GM18498 (cell line): ENCODE measurements at regions not wholly inside any gene's neighbourhood (a gene's known extent, or its start where the extent isn't known, plus 50 kb on each side); places are given as distances from the start of the nearest gene placed in this dataset.
"Not testable (repeated sequence)": the region's sequence is repeated elsewhere in the genome, so short reads cannot be mapped to it uniquely, and the experiment has no call there.

Source experiments
- ATAC-seq: cut with Tn5 transposase; IDR thresholded peaks from one replicate; pipeline ENCODE4 v1.9.1; 2021; ENCODE audit warnings: mild to moderate bottlenecking, moderate library complexity; ENCODE audit not compliant: unreplicated experiment

- ATAC-seq, result no peak
Observed at GRCh38 chr13:80744147-80744914, 403.4 kb upstream of the SPRY2 start.

- ATAC-seq, result no peak
Observed at GRCh38 chr13:80742033-80742432, 401.1 kb upstream of the SPRY2 start.

GRCh38 chr13:80740071-80740470 is 399.1 kb upstream of the SPRY2 start:
- ATAC-seq, result no peak

GRCh38 chr13:80737513-80737912 is 396.6 kb upstream of the SPRY2 start:
- no peak for ATAC-seq

- no peak for ATAC-seq
Observed at GRCh38 chr13:80727321-80727975, 386.5 kb upstream of the SPRY2 start.

- no peak for ATAC-seq
Observed at GRCh38 chr13:80726868-80727267, 385.9 kb upstream of the SPRY2 start.

GRCh38 chr13:80721689-80722088 is 380.8 kb upstream of the SPRY2 start:
- no peak for ATAC-seq

- ATAC-seq, result no peak
Observed at GRCh38 chr13:80718970-80719369, 378.0 kb upstream of the SPRY2 start.

GRCh38 chr13:80717776-80718175 is 376.9 kb upstream of the SPRY2 start:
- ATAC-seq, result no peak

- ATAC-seq, result no peak
Observed at GRCh38 chr13:80716610-80717081, 375.7 kb upstream of the SPRY2 start.

- ATAC-seq, result no peak
Observed at GRCh38 chr13:80712026-80712425, 371.1 kb upstream of the SPRY2 start.

- ATAC-seq, result no peak
Observed at GRCh38 chr13:80708791-80709190, 367.9 kb upstream of the SPRY2 start.

GRCh38 chr13:80707000-80707983 is 366.4 kb upstream of the SPRY2 start:
- no peak for ATAC-seq

- no peak for ATAC-seq
Observed at GRCh38 chr13:80706164-80706471, 365.2 kb upstream of the SPRY2 start.

- ATAC-seq, result no peak
Observed at GRCh38 chr13:80705371-80706163, 364.6 kb upstream of the SPRY2 start.

GRCh38 chr13:80704369-80704768 is 363.4 kb upstream of the SPRY2 start:
- ATAC-seq, result no peak

GRCh38 chr13:80695841-80696240 is 354.9 kb upstream of the SPRY2 start:
- ATAC-seq, result no peak

GRCh38 chr13:80691814-80692213 is 350.9 kb upstream of the SPRY2 start:
- not testable (repeated sequence) for ATAC-seq

- ATAC-seq, result no peak
Observed at GRCh38 chr13:80690208-80690607, 349.3 kb upstream of the SPRY2 start.

- ATAC-seq, result no peak
Observed at GRCh38 chr13:80688593-80688992, 347.7 kb upstream of the SPRY2 start.

GRCh38 chr13:80685942-80686341 is 345.0 kb upstream of the SPRY2 start:
- no peak for ATAC-seq
